ENCODE measurements at regions not wholly inside any gene's neighbourhood (a gene's known extent, or its start where the extent isn't known, plus 50 kb on each side); places are given as distances from the start of the nearest gene placed in this dataset.

- TF ChIP-seq CTCF (IDR thresholded peaks at IDR 0.05) = no peak
- TF ChIP-seq POLR2A (IDR thresholded peaks at IDR 0.05) = no peak
- TF ChIP-seq POLR2AphosphoS5 (IDR thresholded peaks at IDR 0.05) = no peak
Observed at GRCh38 chr15:94943888-94944287, 712.5 kb downstream of the MCTP2 start.
